Choroid plexus epithelial cell (primary cell): ENCODE measurements at regions not wholly inside any gene's neighbourhood (a gene's known extent, or its start where the extent isn't known, plus 50 kb on each side); places are given as distances from the start of the nearest gene placed in this dataset.

Experiments used
- DNase-seq: peaks from one replicate; pipeline ENCODE4 v3.0.0-alpha.2; 2010; ENCODE audit warnings: low read depth
- H3K4me3 ChIP-seq: 2 replicates; pipeline ENCODE4 v1.5.1; 2011; ENCODE audit warnings: low read depth, mild to moderate bottlenecking, control low read depth, low read length, moderate library complexity
- TF ChIP-seq, protein P1 (sequence below): conservative IDR thresholded peaks from 2 replicates; pipeline ENCODE4 v1.5.1; 2011; ENCODE audit warnings: low read depth, mild to moderate bottlenecking, control low read depth, inconsistent platforms, low read length, moderate library complexity

GRCh38 chr3:159850481-159850880, 138.2 kb upstream of the IL12A start:
- no peak overlapping the region for H3K4me3 ChIP-seq
- no peak for DNase-seq
- TF ChIP-seq, protein P1, sequence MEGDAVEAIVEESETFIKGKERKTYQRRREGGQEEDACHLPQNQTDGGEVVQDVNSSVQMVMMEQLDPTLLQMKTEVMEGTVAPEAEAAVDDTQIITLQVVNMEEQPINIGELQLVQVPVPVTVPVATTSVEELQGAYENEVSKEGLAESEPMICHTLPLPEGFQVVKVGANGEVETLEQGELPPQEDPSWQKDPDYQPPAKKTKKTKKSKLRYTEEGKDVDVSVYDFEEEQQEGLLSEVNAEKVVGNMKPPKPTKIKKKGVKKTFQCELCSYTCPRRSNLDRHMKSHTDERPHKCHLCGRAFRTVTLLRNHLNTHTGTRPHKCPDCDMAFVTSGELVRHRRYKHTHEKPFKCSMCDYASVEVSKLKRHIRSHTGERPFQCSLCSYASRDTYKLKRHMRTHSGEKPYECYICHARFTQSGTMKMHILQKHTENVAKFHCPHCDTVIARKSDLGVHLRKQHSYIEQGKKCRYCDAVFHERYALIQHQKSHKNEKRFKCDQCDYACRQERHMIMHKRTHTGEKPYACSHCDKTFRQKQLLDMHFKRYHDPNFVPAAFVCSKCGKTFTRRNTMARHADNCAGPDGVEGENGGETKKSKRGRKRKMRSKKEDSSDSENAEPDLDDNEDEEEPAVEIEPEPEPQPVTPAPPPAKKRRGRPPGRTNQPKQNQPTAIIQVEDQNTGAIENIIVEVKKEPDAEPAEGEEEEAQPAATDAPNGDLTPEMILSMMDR = no peak

DNA sequence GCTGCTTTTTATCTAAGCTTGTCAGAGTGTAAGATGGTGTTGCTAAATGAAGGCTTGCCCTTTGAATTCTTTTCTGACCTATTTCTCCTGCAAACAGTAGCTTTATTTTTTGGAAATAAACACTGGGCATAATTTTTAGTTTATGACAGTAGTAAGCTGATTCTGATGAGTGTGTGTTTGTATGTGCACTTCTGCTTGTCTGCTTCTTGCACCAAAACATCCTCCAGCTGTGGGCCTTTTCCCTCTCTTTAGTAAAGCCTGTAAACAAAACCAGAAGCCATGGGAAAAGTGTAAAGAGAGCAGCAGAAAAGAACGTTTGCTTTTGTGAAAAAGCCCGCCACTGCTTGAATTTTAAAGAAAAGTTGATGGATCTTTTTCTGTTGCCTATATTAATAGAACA, 136.4 kb upstream of the IL12A start:
- DNase-seq = no peak
- H3K4me3 ChIP-seq = no peak overlapping the region
- TF ChIP-seq, protein P1 = no peak

GRCh38 chr3:159852821-159853505, 135.7 kb upstream of the IL12A start:
- TF ChIP-seq, protein P1 = no peak
- peak; percentile 79 for DNase-seq
- peak overlapping the region; percentile 43 for H3K4me3 ChIP-seq

DNA sequence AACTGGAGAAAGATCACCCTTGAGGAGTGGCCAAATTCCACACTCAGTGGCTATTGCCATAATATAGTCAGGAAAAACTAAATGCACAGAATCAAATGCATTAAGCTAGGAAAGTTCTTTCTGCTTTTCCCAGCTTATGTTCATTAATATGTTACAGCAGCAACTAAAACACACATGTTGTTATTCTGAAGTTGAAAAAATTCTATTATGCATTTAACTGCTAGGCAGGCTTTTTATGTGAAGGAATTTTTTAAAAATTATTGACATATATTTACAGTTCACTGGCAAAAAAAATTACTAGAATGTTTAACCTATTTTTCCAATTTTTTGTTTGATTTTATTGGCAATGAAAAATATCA, 135.2 kb upstream of the IL12A start:
- no peak for DNase-seq
- H3K4me3 ChIP-seq = no peak overlapping the region
- TF ChIP-seq, protein P1 = no peak

DNA sequence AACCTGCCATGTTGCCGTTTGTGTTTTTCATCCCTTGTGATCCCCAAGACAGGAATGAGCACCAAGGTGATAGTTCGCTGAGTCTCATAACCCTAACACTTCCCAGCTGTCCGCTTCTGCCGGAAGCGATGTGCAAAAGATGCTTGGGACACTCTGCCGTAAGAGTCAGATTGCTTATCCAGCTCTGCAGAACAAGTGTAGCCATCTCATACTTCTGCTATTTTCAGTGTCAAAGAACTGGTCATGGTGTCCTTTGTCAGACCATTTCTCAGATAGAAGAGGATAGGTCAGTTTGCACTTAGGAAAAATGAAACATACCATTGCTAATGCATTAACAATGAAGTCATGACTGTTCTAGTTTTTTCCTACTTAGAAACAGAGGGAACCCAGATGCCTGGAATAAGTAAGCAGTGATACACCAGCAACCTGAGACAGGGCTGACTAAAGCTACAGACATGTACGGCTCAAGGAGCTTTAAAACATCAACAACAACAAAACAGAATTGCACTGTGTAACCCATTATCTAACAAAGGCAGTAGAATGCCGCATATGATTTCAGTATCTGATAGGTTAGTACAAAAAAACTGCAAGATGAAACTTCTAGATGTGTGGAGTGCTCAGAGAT, 134.0 kb upstream of the IL12A start:
- peak overlapping the region; percentile 29 for H3K4me3 ChIP-seq
- TF ChIP-seq, protein P1 = no peak
- peak; percentile 97 for DNase-seq

DNA sequence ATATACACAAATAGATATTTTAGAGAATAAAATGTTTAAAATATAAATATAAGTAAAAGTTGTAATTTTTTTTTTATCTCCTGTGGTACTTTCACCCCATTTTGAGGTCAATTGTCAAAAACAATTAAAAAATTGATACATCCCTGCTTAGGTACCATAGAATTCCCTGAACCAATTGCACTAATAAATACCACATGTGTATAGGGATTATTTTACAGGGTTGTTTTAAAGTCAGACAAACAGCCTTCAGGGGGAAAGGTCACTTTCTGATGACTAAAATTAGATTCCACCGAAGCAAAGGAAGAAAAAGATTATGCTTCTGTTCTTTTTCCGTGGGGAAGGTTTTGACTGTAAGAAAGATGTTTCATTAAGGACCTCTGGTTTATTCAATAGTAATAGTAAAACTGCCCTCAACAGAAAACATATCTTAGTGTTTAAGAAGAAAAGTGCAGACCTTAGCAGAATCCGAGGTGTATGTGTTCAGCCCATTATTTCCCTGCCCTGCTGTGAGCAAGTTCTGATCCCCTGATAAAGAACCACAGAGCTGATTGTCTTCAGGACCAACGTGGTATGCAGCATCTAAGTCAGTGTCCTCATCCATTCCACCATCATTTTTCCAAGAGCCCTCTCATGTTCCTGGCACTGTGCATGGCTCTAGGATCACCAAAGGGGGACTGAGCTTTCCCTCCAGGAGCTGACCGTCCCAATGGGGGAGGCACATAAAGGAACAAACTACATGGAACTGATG, 132.9 kb upstream of the IL12A start:
- peak; percentile 62 for DNase-seq
- H3K4me3 ChIP-seq = no peak overlapping the region
- TF ChIP-seq, protein P1 = no peak
